HG03442 (cell line): ENCODE measurements at regions not wholly inside any gene's neighbourhood (a gene's known extent, or its start where the extent isn't known, plus 50 kb on each side); places are given as distances from the start of the nearest gene placed in this dataset.

Source experiments
- ATAC-seq: cut with Tn5 transposase; IDR thresholded peaks from one replicate; pipeline ENCODE4 v1.9.1; 2021; ENCODE audit warnings: mild to moderate bottlenecking, moderate library complexity; ENCODE audit not compliant: unreplicated experiment

- ATAC-seq, result no peak
Observed at GRCh38 chr11:127274328-127274676, 273.7 kb upstream of the KIRREL3 start.

GRCh38 chr11:127273593-127274327, 273.2 kb upstream of the KIRREL3 start:
- ATAC-seq, result no peak

- no peak for ATAC-seq
Observed at GRCh38 chr11:127270851-127271250, 270.3 kb upstream of the KIRREL3 start.

GRCh38 chr11:127269911-127270310, 269.3 kb upstream of the KIRREL3 start:
- ATAC-seq, result no peak

- ATAC-seq, result no peak
Observed at GRCh38 chr11:127268932-127269331, 268.4 kb upstream of the KIRREL3 start.

DNA sequence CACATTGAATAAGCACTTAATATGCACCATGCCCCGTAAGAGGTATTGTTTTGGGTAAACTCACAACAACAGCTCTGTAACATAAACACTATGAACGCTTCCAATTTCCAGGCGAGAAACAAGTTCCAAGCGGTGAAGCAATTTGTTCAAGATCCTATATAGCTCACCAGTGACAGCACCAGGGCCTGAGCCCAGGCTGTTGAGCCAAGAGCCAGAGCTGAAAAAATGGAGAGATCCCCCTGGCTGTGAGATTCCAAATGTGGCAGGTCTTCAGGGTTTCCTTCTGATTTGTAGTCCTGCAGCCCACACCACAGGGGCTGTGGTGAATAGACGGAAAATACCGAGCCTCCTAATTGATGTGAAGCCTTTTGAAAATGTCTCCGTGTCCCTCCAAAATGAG, 268.0 kb upstream of the KIRREL3 start:
- ATAC-seq, result no peak

GRCh38 chr11:127259102-127259501, 258.5 kb upstream of the KIRREL3 start:
- ATAC-seq, result no peak

- no peak for ATAC-seq
Observed at GRCh38 chr11:127255209-127255608, 254.6 kb upstream of the KIRREL3 start.

DNA sequence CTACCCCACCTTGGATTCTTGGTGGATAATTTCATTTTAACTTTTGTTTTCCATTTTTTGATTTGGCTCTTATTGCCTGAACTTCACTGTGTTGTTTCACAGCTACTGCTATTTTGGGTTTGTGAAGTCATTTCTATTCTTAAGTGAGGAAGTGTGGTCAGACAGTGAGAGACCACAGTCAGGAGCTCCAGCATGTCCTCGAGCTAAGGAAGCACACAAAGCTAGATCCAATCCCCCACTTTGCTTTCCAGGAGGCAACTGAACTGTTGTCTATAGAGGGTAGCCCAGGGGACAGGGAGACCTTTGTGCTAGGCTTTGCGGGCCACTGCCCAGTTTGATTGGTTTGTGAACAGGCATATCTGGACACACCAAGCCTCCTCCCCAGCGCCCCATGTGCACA, 251.8 kb upstream of the KIRREL3 start:
- ATAC-seq, result peak; percentile 63

GRCh38 chr11:127249576-127249975, 249.0 kb upstream of the KIRREL3 start:
- no peak for ATAC-seq

- no peak for ATAC-seq
Observed at GRCh38 chr11:127248476-127248875, 247.9 kb upstream of the KIRREL3 start.

GRCh38 chr11:127247261-127247851, 246.8 kb upstream of the KIRREL3 start:
- ATAC-seq, result no peak

DNA sequence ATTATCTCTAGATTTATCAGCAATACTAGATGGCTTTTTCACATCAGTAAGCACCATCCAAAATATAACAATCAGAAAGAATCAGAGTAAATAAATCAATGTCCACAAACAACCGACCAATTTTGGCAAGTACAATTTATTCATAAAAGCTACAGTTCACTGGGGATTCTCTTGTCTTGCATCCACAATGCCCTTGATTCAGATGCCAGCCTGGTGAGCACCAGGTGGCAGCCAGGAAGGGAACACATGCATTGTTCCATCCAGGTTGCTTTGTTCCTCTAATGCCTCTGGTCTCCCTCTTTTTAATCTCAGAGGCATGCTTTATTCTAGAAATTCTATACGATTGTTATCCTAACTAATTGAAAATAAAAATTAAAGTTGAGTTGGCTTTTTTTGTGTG, 242.1 kb upstream of the KIRREL3 start:
- ATAC-seq, result no peak

- no peak for ATAC-seq
Observed at GRCh38 chr11:127238321-127238720, 237.8 kb upstream of the KIRREL3 start.

DNA sequence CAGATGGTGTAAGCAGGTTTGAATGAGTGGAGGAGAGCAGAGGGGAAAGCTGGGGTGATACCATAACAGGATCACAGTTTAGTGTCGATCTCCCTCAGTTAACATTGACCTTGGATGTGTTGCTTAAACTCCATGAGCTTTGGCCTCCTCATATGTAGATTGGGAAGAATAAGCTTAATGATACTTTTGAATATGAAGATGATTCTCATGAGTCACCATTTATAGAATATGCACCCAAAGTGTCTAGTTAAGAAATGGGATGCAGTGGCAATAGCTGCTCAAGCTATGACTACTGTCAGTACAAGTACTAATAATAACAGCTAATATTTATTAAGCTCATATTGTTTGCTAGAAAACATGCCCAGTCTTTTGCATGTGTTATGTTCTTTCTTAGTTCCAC, 236.2 kb upstream of the KIRREL3 start:
- ATAC-seq, result no peak

GRCh38 chr11:127233998-127234397, 233.4 kb upstream of the KIRREL3 start:
- ATAC-seq, result no peak

GRCh38 chr11:127230392-127230791, 229.8 kb upstream of the KIRREL3 start:
- ATAC-seq, result no peak

GRCh38 chr11:127226949-127227348, 226.4 kb upstream of the KIRREL3 start:
- no peak for ATAC-seq

GRCh38 chr11:127226380-127226779, 225.8 kb upstream of the KIRREL3 start:
- no peak for ATAC-seq

DNA sequence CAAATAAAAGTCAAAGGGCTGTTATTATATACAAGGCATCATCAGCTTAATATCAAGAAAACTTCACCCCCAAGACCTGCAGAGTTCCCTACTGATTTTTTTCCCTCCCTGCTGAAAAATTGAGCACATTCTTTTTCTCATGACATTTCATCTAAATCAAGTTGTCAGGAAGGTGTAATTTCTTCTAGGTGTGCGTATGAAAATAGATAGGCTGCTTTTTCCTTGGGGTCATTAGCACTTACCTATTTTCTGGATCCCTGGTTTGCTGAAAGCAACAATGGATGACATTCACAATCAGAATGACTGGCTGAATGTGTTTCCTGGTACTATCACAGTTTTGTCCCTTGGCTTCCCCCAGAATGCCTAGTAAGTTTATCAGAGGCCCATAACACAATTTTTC, 225.0 kb upstream of the KIRREL3 start:
- ATAC-seq, result no peak

GRCh38 chr11:127224276-127224675, 223.7 kb upstream of the KIRREL3 start:
- ATAC-seq, result no peak

GRCh38 chr11:127223633-127224032, 223.1 kb upstream of the KIRREL3 start:
- ATAC-seq, result no peak

DNA sequence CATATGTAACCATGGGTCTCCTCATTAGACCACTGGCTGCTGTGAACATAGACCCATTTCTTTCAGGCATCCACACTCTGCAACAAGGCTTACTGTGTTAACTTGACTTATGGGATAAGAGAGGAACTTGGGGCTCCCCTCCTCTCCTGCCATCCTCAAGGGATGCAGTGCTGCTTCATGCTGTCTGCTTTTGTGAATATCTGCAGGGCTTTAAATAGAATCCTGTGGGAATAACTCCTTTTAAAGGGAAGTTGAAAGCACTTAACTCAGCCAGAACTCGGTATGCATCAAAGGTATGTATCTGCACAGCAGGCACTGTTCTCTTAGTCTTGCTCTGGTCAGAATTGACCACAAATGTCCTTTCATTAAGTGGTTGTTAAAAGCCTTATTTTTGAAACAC, 222.5 kb upstream of the KIRREL3 start:
- no peak for ATAC-seq
